GM19468 (cell line): ENCODE measurements at regions not wholly inside any gene's neighbourhood (a gene's known extent, or its start where the extent isn't known, plus 50 kb on each side); places are given as distances from the start of the nearest gene placed in this dataset.
"Not testable (repeated sequence)": the region's sequence is repeated elsewhere in the genome, so short reads cannot be mapped to it uniquely, and the experiment has no call there.

Experiments
- ATAC-seq: cut with Tn5 transposase; IDR thresholded peaks from one replicate; pipeline ENCODE4 v1.9.1; 2021; ENCODE audit warnings: mild to moderate bottlenecking, moderate library complexity, moderate number of reproducible peaks; ENCODE audit not compliant: unreplicated experiment; ENCODE audit errors: extremely low read depth

- ATAC-seq: no peak
Measured at GRCh38 chr12:74671421-74671820, 133.8 kb downstream of the ATXN7L3B start.

GRCh38 chr12:74676955-74677354 is 139.3 kb downstream of the ATXN7L3B start:
- ATAC-seq: not testable (repeated sequence)

GRCh38 chr12:74685385-74685784 is 147.8 kb downstream of the ATXN7L3B start:
- ATAC-seq: no peak

- peak; percentile 46 for ATAC-seq
Measured at GRCh38 chr12:74689071-74689655, 151.5 kb downstream of the ATXN7L3B start.

GRCh38 chr12:74689929-74690328 is 152.3 kb downstream of the ATXN7L3B start:
- no peak for ATAC-seq

- no peak for ATAC-seq
Measured at GRCh38 chr12:74719447-74719846, 181.8 kb downstream of the ATXN7L3B start.

- ATAC-seq: no peak
Measured at GRCh38 chr12:74722709-74723108, 185.1 kb downstream of the ATXN7L3B start.

GRCh38 chr12:74725154-74725553 is 187.5 kb downstream of the ATXN7L3B start:
- no peak for ATAC-seq

GRCh38 chr12:74728006-74728405 is 190.4 kb downstream of the ATXN7L3B start:
- no peak for ATAC-seq

- ATAC-seq: no peak
Measured at GRCh38 chr12:74732164-74732784, 194.6 kb downstream of the ATXN7L3B start.

GRCh38 chr12:74732826-74733225 is 195.2 kb downstream of the ATXN7L3B start:
- no peak for ATAC-seq

- ATAC-seq: no peak
Measured at GRCh38 chr12:74741112-74741511, 203.5 kb downstream of the ATXN7L3B start.

- ATAC-seq: no peak
Measured at GRCh38 chr12:74747305-74747704, 209.7 kb downstream of the ATXN7L3B start.

- ATAC-seq: no peak
Measured at GRCh38 chr12:74751441-74751840, 213.8 kb downstream of the ATXN7L3B start.

GRCh38 chr12:74752215-74752614 is 214.6 kb downstream of the ATXN7L3B start:
- ATAC-seq: no peak

- ATAC-seq: no peak
Measured at GRCh38 chr12:74770552-74770951, 232.9 kb downstream of the ATXN7L3B start.

- no peak for ATAC-seq
Measured at GRCh38 chr12:74775276-74775675, 237.6 kb downstream of the ATXN7L3B start.

GRCh38 chr12:74776378-74776777 is 238.7 kb downstream of the ATXN7L3B start:
- no peak for ATAC-seq

GRCh38 chr12:74780182-74780849 is 242.7 kb downstream of the ATXN7L3B start:
- no peak for ATAC-seq

GRCh38 chr12:74780850-74781241 is 243.2 kb downstream of the ATXN7L3B start:
- not testable (repeated sequence) for ATAC-seq

- ATAC-seq: no peak
Measured at GRCh38 chr12:74781991-74782485, 244.4 kb downstream of the ATXN7L3B start.
